NCI-H748 (cell line): ENCODE measurements at regions not wholly inside any gene's neighbourhood (a gene's known extent, or its start where the extent isn't known, plus 50 kb on each side); places are given as distances from the start of the nearest gene placed in this dataset.

ENCODE experiments used
- DNase-seq: peaks from one replicate; lab custom pipeline; 2025; ENCODE audit not compliant: unreplicated experiment; lab: John Stamatoyannopoulos, UW

GRCh38 chr5:30856242-30856641, 337.2 kb upstream of the CDH6 start:
- DNase-seq = no peak

- no peak for DNase-seq
Measured at GRCh38 chr5:30853158-30853557, 340.3 kb upstream of the CDH6 start.

GRCh38 chr5:30850866-30851265, 342.6 kb upstream of the CDH6 start:
- DNase-seq = no peak

- DNase-seq = no peak
Measured at GRCh38 chr5:30849931-30850710, 343.4 kb upstream of the CDH6 start.

- no peak for DNase-seq
Measured at GRCh38 chr5:30846171-30846570, 347.3 kb upstream of the CDH6 start.

GRCh38 chr5:30845194-30845593, 348.3 kb upstream of the CDH6 start:
- no peak for DNase-seq

GRCh38 chr5:30843541-30843940, 349.9 kb upstream of the CDH6 start:
- no peak for DNase-seq

- no peak for DNase-seq
Measured at GRCh38 chr5:30839956-30840355, 353.5 kb upstream of the CDH6 start.

- DNase-seq = no peak
Measured at GRCh38 chr5:30838936-30839496, 354.5 kb upstream of the CDH6 start.

GRCh38 chr5:30832519-30832918, 361.0 kb upstream of the CDH6 start:
- DNase-seq = peak; percentile 37

- no peak for DNase-seq
Measured at GRCh38 chr5:30831605-30832004, 361.9 kb upstream of the CDH6 start.

GRCh38 chr5:30831123-30831522, 362.4 kb upstream of the CDH6 start:
- DNase-seq = no peak

GRCh38 chr5:30811298-30811697, 382.2 kb upstream of the CDH6 start:
- no peak for DNase-seq

GRCh38 chr5:30809933-30810332, 383.6 kb upstream of the CDH6 start:
- DNase-seq = peak; percentile 87

GRCh38 chr5:30808996-30809395, 384.5 kb upstream of the CDH6 start:
- peak; percentile 47 for DNase-seq

GRCh38 chr5:30804739-30805505, 388.6 kb upstream of the CDH6 start:
- DNase-seq = peak; percentile 29

- DNase-seq = no peak
Measured at GRCh38 chr5:30802961-30803705, 390.4 kb upstream of the CDH6 start.

GRCh38 chr5:30781643-30782042, 411.8 kb upstream of the CDH6 start:
- DNase-seq = no peak

- DNase-seq = no peak
Measured at GRCh38 chr5:30768056-30768690, 425.3 kb upstream of the CDH6 start.

- DNase-seq = no peak
Measured at GRCh38 chr5:30765706-30766105, 427.8 kb upstream of the CDH6 start.

- no peak for DNase-seq
Measured at GRCh38 chr5:30765227-30765626, 428.3 kb upstream of the CDH6 start.
